Smooth muscle cell (in vitro differentiated cells): ENCODE measurements at regions not wholly inside any gene's neighbourhood (a gene's known extent, or its start where the extent isn't known, plus 50 kb on each side); places are given as distances from the start of the nearest gene placed in this dataset.

Source experiments
- DNase-seq: peaks from one replicate; lab custom pipeline; 2025; ENCODE audit not compliant: unreplicated experiment; lab: John Stamatoyannopoulos, UW
- H2AFZ ChIP-seq: fragments of 200-600 bp; sonication (generic); 2 replicates; pipeline ENCODE4 v1.6.0; 2016; ENCODE audit warnings: antibody characterized with exemption, low read depth, mild to moderate bottlenecking
- H3F3A ChIP-seq: fragments of 200-600 bp; sonication (generic); 2 replicates; pipeline ENCODE4 v1.6.0; 2017; ENCODE audit warnings: antibody characterized with exemption, low read depth
- H3K27ac ChIP-seq: fragments of 200-600 bp; sonication (generic); 2 replicates; pipeline ENCODE4 v1.5.1; 2016; ENCODE audit warnings: low read depth, mild to moderate bottlenecking
- H3K27me3 ChIP-seq: fragments of 200-600 bp; sonication (generic); 2 replicates; pipeline ENCODE4 v1.6.1; 2016; ENCODE audit warnings: low read depth, mild to moderate bottlenecking
- H3K36me3 ChIP-seq: fragments of 200-600 bp; sonication (generic); 2 replicates; pipeline ENCODE4 v1.5.1; 2016; ENCODE audit warnings: low read depth
- H3K4me1 ChIP-seq: fragments of 200-600 bp; sonication (generic); 2 replicates; pipeline ENCODE4 v1.5.1; 2016; ENCODE audit warnings: low read depth
- H3K4me2 ChIP-seq: fragments of 200-600 bp; sonication (generic); 2 replicates; pipeline ENCODE4 v1.6.0; 2016; ENCODE audit warnings: mild to moderate bottlenecking
- H3K4me3 ChIP-seq: fragments of 200-600 bp; sonication (generic); 2 replicates; pipeline ENCODE4 v1.5.1; 2016; ENCODE audit warnings: mild to moderate bottlenecking
- H3K79me2 ChIP-seq: fragments of 200-600 bp; sonication (generic); 2 replicates; pipeline ENCODE4 v1.6.0; 2016; ENCODE audit warnings: low read depth, mild to moderate bottlenecking
- H3K9ac ChIP-seq: fragments of 200-600 bp; sonication (generic); 2 replicates; pipeline ENCODE4 v1.6.0; 2016; ENCODE audit warnings: low read depth
- H3K9me3 ChIP-seq: fragments of 200-600 bp; sonication (generic); replicated peaks from 2 replicates; pipeline ENCODE4 v1.5.1; 2016; ENCODE audit warnings: low read depth
- H4K20me1 ChIP-seq: fragments of 200-600 bp; sonication (generic); 2 replicates; pipeline ENCODE4 v1.6.0; 2016; ENCODE audit warnings: low read depth
- CTCF ChIP-seq: fragments of 200-600 bp; sonication (generic); IDR thresholded peaks from 2 replicates; pipeline ENCODE4 v1.5.1; 2017; ENCODE audit warnings: borderline replicate concordance, mild to moderate bottlenecking, antibody characterized with exemption; ENCODE audit not compliant: insufficient read depth, poor library complexity, severe bottlenecking
- WGBS: methylation state at CpG from one replicate; pipeline ENCODE4 v1.1.7; 2016; ENCODE audit warnings: low lambda C conversion rate; 5-methylcytosine and 5-hydroxymethylcytosine counted together

- H3K4me3 ChIP-seq = no peak overlapping the region
- WGBS = 78% methylated on average over 24 of the region's 24 CpGs
- no peaks in the 10 kb centered on the region for H3K9me3 ChIP-seq
- no peak for DNase-seq
- no peaks in the 10 kb centered on the region for H3K4me1 ChIP-seq
- H3K27ac ChIP-seq = no peak overlapping the region
- no peaks in the 10 kb centered on the region for H3K36me3 ChIP-seq
- H3F3A ChIP-seq = no peaks in the 10 kb centered on the region
- no peak overlapping the region for H2AFZ ChIP-seq
- H3K9ac ChIP-seq = no peak overlapping the region
- H3K79me2 ChIP-seq = no peaks in the 10 kb centered on the region
- no peak overlapping the region for H3K4me2 ChIP-seq
- TF ChIP-seq CTCF = no peak
- no peaks in the 10 kb centered on the region for H4K20me1 ChIP-seq
- no peaks in the 10 kb centered on the region for H3K27me3 ChIP-seq
Measured at GRCh38 chr7:4343272-4344247, 338.5 kb upstream of the FOXK1 start.

GRCh38 chr7:4345004-4345403 lies 337.1 kb upstream of the FOXK1 start:
- no peaks in the 10 kb centered on the region for H3K4me1 ChIP-seq
- no peaks in the 10 kb centered on the region for H4K20me1 ChIP-seq

GRCh38 chr7:4352069-4352468 lies 330.0 kb upstream of the FOXK1 start:
- Histone ChIP-seq H3K27me3 (no peaks in the 10 kb centered on the region), H3K36me3 (no peaks in the 10 kb centered on the region), H2AFZ (no peak overlapping the region), H3K79me2 (no peaks in the 10 kb centered on the region), H3K9me3 (no peaks in the 10 kb centered on the region), H3K4me2 (no peak overlapping the region), H3K4me1 (no peaks in the 10 kb centered on the region), H4K20me1 (no peaks in the 10 kb centered on the region), H3K4me3 (no peak overlapping the region), H3K9ac (no peak overlapping the region), H3K27ac (no peak overlapping the region), H3F3A (no peaks in the 10 kb centered on the region)
- DNase-seq = no peak
- 86% methylated on average over 1 of the region's 1 CpG for WGBS
- no peak for TF ChIP-seq CTCF

More at GRCh38 chr7:4345004-4345403, 337.1 kb upstream of the FOXK1 start:
- Histone ChIP-seq H3K4me3 (no peak overlapping the region), H3K4me2 (no peak overlapping the region), H3K36me3 (no peaks in the 10 kb centered on the region), H3K79me2 (no peaks in the 10 kb centered on the region), H3K9me3 (no peaks in the 10 kb centered on the region), H3K9ac (no peak overlapping the region), H2AFZ (no peak overlapping the region), H3K27me3 (no peaks in the 10 kb centered on the region), H3K27ac (no peak overlapping the region), H3F3A (no peaks in the 10 kb centered on the region)
- DNase-seq = no peak
- TF ChIP-seq CTCF = no peak
- 85% methylated on average over 5 of the region's 5 CpGs for WGBS

- 79% methylated on average over 5 of the region's 5 CpGs for WGBS
- Histone ChIP-seq H4K20me1 (no peaks in the 10 kb centered on the region), H2AFZ (no peak overlapping the region)
Measured at GRCh38 chr7:4361774-4362173, 320.3 kb upstream of the FOXK1 start.

More at GRCh38 chr7:4361774-4362173, 320.3 kb upstream of the FOXK1 start:
- Histone ChIP-seq H3K4me1 (no peaks in the 10 kb centered on the region), H3K79me2 (no peaks in the 10 kb centered on the region), H3K4me2 (no peak overlapping the region), H3K36me3 (no peaks in the 10 kb centered on the region), H3K27me3 (no peaks in the 10 kb centered on the region), H3K9me3 (no peaks in the 10 kb centered on the region), H3K27ac (no peak overlapping the region), H3K9ac (no peak overlapping the region), H3F3A (no peaks in the 10 kb centered on the region), H3K4me3 (no peak overlapping the region)
- DNase-seq = no peak
- TF ChIP-seq CTCF = no peak
